ENCODE measurements at regions not wholly inside any gene's neighbourhood (a gene's known extent, or its start where the extent isn't known, plus 50 kb on each side); places are given as distances from the start of the nearest gene placed in this dataset.

GRCh38 chr4:62670514-62670913 is 1470.4 kb downstream of the ADGRL3 start:
- no peak for TF ChIP-seq POLR2A (IDR thresholded peaks at IDR 0.05)
- TF ChIP-seq, protein P1, sequence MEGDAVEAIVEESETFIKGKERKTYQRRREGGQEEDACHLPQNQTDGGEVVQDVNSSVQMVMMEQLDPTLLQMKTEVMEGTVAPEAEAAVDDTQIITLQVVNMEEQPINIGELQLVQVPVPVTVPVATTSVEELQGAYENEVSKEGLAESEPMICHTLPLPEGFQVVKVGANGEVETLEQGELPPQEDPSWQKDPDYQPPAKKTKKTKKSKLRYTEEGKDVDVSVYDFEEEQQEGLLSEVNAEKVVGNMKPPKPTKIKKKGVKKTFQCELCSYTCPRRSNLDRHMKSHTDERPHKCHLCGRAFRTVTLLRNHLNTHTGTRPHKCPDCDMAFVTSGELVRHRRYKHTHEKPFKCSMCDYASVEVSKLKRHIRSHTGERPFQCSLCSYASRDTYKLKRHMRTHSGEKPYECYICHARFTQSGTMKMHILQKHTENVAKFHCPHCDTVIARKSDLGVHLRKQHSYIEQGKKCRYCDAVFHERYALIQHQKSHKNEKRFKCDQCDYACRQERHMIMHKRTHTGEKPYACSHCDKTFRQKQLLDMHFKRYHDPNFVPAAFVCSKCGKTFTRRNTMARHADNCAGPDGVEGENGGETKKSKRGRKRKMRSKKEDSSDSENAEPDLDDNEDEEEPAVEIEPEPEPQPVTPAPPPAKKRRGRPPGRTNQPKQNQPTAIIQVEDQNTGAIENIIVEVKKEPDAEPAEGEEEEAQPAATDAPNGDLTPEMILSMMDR (IDR thresholded peaks at IDR 0.05), result no peak

Data from uterus (tissue), 2 donors.